ENCODE measurements at regions not wholly inside any gene's neighbourhood (a gene's known extent, or its start where the extent isn't known, plus 50 kb on each side); places are given as distances from the start of the nearest gene placed in this dataset.

DNA sequence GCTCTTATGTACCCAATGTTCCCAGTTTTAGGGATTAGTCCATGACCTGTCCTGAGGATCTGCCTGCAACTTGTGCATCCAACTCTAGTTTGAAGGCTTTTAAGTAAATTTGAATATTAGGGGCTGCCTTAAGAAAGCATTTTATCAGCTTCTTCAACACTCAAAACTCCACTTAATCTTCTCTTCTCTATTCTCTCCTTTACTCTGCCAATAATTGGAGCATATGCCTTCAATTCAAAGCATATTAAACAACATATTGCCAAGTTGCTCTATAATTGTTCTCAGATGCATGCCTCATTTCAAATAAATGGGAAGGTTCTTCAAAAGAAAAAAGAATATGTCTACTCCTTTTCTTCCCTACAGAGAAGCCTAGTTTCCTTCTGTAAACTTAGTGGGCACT, 84.8 kb upstream of the NCKAP5 start:
- H3K4me3 ChIP-seq (ENCODE audit: low read depth, low read length) = no peak overlapping the region
- TF ChIP-seq, protein P1, sequence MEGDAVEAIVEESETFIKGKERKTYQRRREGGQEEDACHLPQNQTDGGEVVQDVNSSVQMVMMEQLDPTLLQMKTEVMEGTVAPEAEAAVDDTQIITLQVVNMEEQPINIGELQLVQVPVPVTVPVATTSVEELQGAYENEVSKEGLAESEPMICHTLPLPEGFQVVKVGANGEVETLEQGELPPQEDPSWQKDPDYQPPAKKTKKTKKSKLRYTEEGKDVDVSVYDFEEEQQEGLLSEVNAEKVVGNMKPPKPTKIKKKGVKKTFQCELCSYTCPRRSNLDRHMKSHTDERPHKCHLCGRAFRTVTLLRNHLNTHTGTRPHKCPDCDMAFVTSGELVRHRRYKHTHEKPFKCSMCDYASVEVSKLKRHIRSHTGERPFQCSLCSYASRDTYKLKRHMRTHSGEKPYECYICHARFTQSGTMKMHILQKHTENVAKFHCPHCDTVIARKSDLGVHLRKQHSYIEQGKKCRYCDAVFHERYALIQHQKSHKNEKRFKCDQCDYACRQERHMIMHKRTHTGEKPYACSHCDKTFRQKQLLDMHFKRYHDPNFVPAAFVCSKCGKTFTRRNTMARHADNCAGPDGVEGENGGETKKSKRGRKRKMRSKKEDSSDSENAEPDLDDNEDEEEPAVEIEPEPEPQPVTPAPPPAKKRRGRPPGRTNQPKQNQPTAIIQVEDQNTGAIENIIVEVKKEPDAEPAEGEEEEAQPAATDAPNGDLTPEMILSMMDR (IDR thresholded peaks at IDR 0.05; ENCODE audit: low read depth, low read length) = no peak

DNA sequence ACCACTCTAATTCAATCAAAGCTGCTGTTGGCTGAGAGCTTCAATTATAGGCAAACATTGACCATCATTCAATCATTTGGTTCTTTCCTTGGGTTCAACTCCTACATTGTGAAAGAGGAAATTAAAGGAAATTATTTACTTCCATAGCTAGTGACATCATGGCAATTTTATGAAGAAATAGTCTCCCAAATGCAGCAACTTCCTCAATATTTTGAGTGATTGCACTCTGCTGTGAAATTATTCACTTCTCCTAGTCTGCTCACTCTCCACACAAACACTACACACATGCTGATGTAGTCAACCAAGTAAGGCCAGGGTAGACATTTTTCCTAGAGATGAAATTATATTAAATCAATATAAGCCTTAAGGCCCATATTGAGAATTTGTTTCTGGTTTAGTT, 86.7 kb upstream of the NCKAP5 start:
- no peak overlapping the region for H3K4me3 ChIP-seq (ENCODE audit: low read depth, low read length)
- TF ChIP-seq, protein P1 (IDR thresholded peaks at IDR 0.05; ENCODE audit: low read depth, low read length) = no peak

DNA sequence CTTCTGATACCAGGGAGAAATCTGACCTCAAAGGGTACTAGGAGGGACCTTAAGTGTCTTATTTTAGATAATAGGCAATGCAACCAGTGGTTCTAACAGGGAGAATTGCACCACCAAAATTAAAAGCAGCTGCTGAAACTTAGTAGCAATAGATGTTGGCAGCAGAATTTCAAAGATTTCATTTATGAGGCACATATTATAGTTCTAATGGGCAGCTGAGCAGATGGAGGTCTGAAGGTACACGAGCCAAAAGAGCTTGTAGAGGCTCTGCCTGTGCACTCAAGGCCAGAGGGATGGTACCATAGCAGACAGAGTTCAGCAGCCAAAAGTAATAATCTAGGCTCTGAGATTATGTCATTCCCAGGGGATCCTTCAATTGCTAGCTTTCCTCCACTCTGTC, 87.3 kb upstream of the NCKAP5 start:
- TF ChIP-seq, protein P1 (IDR thresholded peaks at IDR 0.05; ENCODE audit: low read depth, low read length) = no peak
- H3K4me3 ChIP-seq (ENCODE audit: low read depth, low read length) = no peak overlapping the region

DNA sequence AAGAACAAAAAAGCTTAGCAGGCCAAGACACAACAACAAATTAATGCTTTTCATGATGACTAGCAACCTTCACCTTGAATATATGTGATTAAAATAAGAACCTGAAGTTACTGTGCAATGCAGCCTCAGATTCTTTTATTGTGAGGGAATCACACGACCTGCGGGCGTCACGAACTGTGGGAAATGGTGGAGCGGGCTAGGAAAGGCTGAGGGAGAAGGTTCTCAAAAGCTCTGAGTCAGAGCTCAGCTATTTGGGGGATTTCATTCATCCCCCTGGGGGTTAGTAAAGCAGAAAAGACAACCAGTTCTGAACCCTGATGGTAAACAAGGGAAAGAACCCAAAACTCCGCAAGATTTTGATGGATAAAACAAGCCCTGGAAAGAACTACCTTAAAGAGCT, 89.3 kb upstream of the NCKAP5 start:
- H3K4me3 ChIP-seq (ENCODE audit: low read depth, low read length) = no peak overlapping the region
- TF ChIP-seq, protein P1 (IDR thresholded peaks at IDR 0.05; ENCODE audit: low read depth, low read length) = no peak

DNA sequence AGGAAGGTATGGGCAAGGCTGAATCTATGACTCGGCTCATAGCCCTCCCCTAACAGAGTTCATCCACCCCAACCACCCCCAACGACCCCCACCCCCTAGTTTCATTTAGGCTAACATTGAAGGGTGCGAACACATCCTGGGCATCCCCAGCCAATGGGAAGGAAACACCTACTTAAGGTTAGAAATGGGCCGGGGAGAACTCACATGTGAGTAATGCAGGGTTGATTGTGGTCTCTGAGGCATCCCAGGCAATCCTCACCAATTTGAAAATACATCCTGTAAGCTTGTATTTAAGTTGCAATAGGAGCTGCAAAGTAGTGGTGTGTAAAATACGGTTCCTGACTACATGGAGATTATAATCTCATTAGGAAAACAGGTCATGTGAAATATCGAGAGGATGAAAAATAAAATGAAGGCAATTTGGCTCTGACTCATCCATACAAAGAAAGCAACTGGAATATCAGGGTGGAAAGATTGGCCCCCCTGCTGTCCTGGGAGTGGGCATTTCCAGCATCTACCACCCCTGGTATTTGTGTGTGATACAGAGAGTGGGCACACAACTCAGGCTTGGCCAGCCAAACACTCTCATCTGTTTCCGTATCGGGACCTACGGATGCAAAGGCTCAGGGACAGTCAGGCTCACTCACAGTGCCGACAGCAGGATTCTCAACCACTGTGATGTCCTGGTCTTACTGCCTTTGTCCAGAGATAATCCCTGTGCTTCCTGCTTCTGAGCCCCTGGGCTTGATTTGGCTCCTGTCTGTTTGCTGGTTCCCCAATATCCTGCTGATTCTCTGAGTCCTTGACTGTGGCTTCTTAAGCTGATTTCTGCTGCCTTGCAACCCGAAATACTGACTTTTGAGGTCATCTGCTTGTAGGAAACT, 90.0 kb upstream of the NCKAP5 start:
- no peak overlapping the region for H3K4me3 ChIP-seq (ENCODE audit: low read depth, low read length)
- TF ChIP-seq, protein P1 (IDR thresholded peaks at IDR 0.05; ENCODE audit: low read depth, low read length) = no peak

DNA sequence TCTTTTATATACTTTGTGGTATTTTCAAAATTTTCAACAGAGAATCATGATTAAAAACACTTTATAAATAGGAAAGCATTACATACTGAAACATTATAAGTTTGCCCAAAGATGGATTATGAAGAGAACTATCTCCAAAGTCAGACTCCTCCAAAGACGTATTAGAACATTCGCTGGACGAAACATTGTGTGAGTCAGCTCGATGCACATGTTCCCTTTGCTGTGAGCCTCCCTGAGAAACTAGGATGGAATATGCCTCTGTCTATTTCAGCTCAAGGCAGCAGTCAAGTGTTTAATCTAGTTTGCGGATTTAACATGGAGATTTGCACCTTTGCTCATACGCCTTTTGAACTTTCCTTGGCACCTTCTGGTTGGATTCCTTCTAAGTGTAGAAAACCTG, 92.2 kb upstream of the NCKAP5 start:
- TF ChIP-seq, protein P1 (IDR thresholded peaks at IDR 0.05; ENCODE audit: low read depth, low read length) = no peak
- no peak overlapping the region for H3K4me3 ChIP-seq (ENCODE audit: low read depth, low read length)

DNA sequence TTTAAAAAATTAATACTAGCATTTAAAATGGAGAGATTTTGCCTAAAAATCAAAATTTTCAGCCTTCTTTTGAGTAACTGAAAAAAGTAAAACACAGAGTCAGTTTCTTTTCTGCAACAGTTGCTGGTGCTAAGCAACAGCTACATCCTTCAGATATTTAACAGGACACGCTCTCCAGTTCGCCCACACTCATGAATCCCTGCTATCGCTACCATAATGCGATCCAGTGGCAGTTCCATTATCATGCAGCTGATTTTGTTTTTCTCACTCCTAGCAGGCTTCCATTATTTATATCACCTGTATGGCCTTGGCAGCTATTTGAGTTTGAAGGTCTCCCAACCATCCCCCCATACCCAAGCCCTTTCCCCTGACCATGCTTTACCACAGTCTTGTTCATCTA, 93.1 kb upstream of the NCKAP5 start:
- no peak overlapping the region for H3K4me3 ChIP-seq (ENCODE audit: low read depth, low read length)
- TF ChIP-seq, protein P1 (IDR thresholded peaks at IDR 0.05; ENCODE audit: low read depth, low read length) = no peak
